Neural cell (in vitro differentiated cells): ENCODE measurements at regions not wholly inside any gene's neighbourhood (a gene's known extent, or its start where the extent isn't known, plus 50 kb on each side); places are given as distances from the start of the nearest gene placed in this dataset.

Source experiments
- EP300 ChIP-seq: fragments of 450-650 bp; conservative IDR thresholded peaks from 2 replicates; pipeline ENCODE4 v1.6.1; 2014; ENCODE audit warnings: antibody characterized with exemption, mild to moderate bottlenecking, moderate library complexity; ENCODE audit not compliant: poor library complexity, severe bottlenecking
- EZH2 ChIP-seq: fragments of 200-600, 300-800 bp; shearing (Covaris generic), sonication (generic); IDR thresholded peaks from 2 replicates; pipeline ENCODE4 v1.6.1; 2014; ENCODE audit warnings: antibody characterized with exemption, low read length, borderline replicate concordance, mild to moderate bottlenecking; ENCODE audit not compliant: insufficient read depth, poor library complexity, severe bottlenecking
- POLR2AphosphoS5 ChIP-seq: IDR thresholded peaks from 2 replicates; pipeline ENCODE4 v1.6.1; 2012
- RAD21 ChIP-seq: fragments of 450-650 bp; conservative IDR thresholded peaks from 2 replicates; pipeline ENCODE4 v1.6.1; 2014; ENCODE audit warnings: antibody characterized with exemption, mild to moderate bottlenecking, moderate library complexity
- TAF1 ChIP-seq: IDR thresholded peaks from 2 replicates; pipeline ENCODE4 v1.6.1; 2012; ENCODE audit warnings: low read depth
- TF ChIP-seq, protein P1 (sequence below): fragments of 450-650 bp; IDR thresholded peaks from 2 replicates; pipeline ENCODE4 v1.5.1; 2014; ENCODE audit warnings: antibody characterized with exemption, mild to moderate bottlenecking, moderate library complexity; ENCODE audit not compliant: poor library complexity, severe bottlenecking

- TF ChIP-seq EP300 (no peak), TAF1 (no peak), RAD21 (no peak), EZH2 (no peak), POLR2AphosphoS5 (no peak)
- TF ChIP-seq, protein P1, sequence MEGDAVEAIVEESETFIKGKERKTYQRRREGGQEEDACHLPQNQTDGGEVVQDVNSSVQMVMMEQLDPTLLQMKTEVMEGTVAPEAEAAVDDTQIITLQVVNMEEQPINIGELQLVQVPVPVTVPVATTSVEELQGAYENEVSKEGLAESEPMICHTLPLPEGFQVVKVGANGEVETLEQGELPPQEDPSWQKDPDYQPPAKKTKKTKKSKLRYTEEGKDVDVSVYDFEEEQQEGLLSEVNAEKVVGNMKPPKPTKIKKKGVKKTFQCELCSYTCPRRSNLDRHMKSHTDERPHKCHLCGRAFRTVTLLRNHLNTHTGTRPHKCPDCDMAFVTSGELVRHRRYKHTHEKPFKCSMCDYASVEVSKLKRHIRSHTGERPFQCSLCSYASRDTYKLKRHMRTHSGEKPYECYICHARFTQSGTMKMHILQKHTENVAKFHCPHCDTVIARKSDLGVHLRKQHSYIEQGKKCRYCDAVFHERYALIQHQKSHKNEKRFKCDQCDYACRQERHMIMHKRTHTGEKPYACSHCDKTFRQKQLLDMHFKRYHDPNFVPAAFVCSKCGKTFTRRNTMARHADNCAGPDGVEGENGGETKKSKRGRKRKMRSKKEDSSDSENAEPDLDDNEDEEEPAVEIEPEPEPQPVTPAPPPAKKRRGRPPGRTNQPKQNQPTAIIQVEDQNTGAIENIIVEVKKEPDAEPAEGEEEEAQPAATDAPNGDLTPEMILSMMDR, result no peak
Measured at GRCh38 chr9:79193501-79194223, 378.1 kb upstream of the TLE4 start.
